ENCODE measurements at regions not wholly inside any gene's neighbourhood (a gene's known extent, or its start where the extent isn't known, plus 50 kb on each side); places are given as distances from the start of the nearest gene placed in this dataset.

GRCh38 chr2:62447411-62447810 lies 58.6 kb downstream of the TMEM17 start:
- Mint-ChIP-seq H3K9me3 (no peaks in the 10 kb centered on the region), H3K27ac (no peak overlapping the region), H3K27me3 (no peaks in the 10 kb centered on the region), H3K36me3 (no peaks in the 10 kb centered on the region), H3K4me1 (no peaks in the 10 kb centered on the region), H3K4me3 (no peak overlapping the region)
- DNase-seq = no peak

DNA sequence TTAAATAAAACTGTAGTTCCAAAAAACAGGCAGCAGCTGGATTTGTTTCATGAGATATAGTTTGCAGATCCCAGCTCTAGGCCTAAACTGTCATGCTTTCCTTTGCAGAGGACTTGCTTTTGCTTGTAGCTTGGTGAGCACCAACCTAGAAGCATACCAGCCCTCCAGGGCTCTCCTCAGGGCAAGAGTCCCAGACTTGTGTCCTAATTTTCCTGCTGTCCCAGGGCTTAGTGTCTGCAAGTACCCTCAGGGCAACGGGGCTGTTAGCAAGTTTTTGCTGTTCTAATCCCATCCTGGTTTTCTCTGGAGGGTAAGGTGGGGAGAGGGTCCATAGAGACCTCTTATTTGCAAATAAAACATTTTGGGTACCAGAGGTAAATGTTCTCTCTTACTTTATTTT lies 59.5 kb downstream of the TMEM17 start:
- Mint-ChIP-seq H3K4me3 (no peak overlapping the region), H3K4me1 (no peaks in the 10 kb centered on the region), H3K9me3 (no peaks in the 10 kb centered on the region)

GRCh38 chr2:62443886-62444285 lies 62.1 kb downstream of the TMEM17 start:
- no peak for DNase-seq
- Mint-ChIP-seq H3K36me3 (no peaks in the 10 kb centered on the region), H3K4me1 (no peaks in the 10 kb centered on the region), H3K27ac (no peak overlapping the region), H3K9me3 (no peaks in the 10 kb centered on the region), H3K4me3 (no peak overlapping the region), H3K27me3 (no peaks in the 10 kb centered on the region)

More for the DNA sequence above, 59.5 kb downstream of the TMEM17 start:
- DNase-seq = no peak
- Mint-ChIP-seq H3K27ac (no peak overlapping the region), H3K36me3 (no peaks in the 10 kb centered on the region), H3K27me3 (no peaks in the 10 kb centered on the region)

GRCh38 chr2:62443471-62443870 lies 62.5 kb downstream of the TMEM17 start:
- Mint-ChIP-seq H3K27me3 (no peaks in the 10 kb centered on the region), H3K4me1 (no peaks in the 10 kb centered on the region), H3K27ac (no peak overlapping the region)

DNA sequence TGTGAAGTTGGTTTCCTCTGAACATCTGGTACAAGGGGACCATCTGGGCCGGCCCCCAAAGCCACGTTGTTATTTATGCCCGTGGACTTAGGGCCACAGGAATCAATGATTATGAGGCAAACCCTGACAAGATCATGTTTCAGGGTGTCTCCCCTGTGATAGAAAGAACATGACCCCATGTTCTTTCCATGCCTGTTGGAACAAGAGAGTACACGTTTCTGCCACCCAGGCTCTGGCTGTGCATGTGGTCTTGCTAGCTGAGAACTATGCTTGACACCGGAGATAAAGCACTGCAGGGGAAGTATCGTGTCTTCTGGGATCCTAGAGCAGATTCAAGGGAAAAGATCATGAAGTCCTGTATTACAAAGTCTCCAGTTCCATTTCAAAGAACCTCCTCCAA lies 64.2 kb downstream of the TMEM17 start:
- Mint-ChIP-seq H3K27ac (no peak overlapping the region), H3K27me3 (no peaks in the 10 kb centered on the region), H3K36me3 (no peaks in the 10 kb centered on the region), H3K9me3 (no peaks in the 10 kb centered on the region), H3K4me3 (no peak overlapping the region), H3K4me1 (no peaks in the 10 kb centered on the region)
- DNase-seq = no peak

More at GRCh38 chr2:62443471-62443870, 62.5 kb downstream of the TMEM17 start:
- Mint-ChIP-seq H3K4me3 (no peak overlapping the region), H3K9me3 (no peaks in the 10 kb centered on the region), H3K36me3 (no peaks in the 10 kb centered on the region)
- no peak for DNase-seq

GRCh38 chr2:62441421-62441820 lies 64.6 kb downstream of the TMEM17 start:
- no peaks in the 10 kb centered on the region for H3K4me1 Mint-ChIP-seq
- no peaks in the 10 kb centered on the region for H3K9me3 Mint-ChIP-seq
- no peak overlapping the region for H3K4me3 Mint-ChIP-seq

GRCh38 chr2:62440281-62440946 lies 65.6 kb downstream of the TMEM17 start:
- H3K27me3 Mint-ChIP-seq = no peaks in the 10 kb centered on the region
- no peak overlapping the region for H3K4me3 Mint-ChIP-seq
- no peak for DNase-seq
- H3K27ac Mint-ChIP-seq = no peak overlapping the region
- H3K36me3 Mint-ChIP-seq = no peaks in the 10 kb centered on the region
- H3K9me3 Mint-ChIP-seq = no peaks in the 10 kb centered on the region
- H3K4me1 Mint-ChIP-seq = no peaks in the 10 kb centered on the region

More at GRCh38 chr2:62441421-62441820, 64.6 kb downstream of the TMEM17 start:
- H3K27ac Mint-ChIP-seq = no peak overlapping the region
- no peaks in the 10 kb centered on the region for H3K27me3 Mint-ChIP-seq
- H3K36me3 Mint-ChIP-seq = no peaks in the 10 kb centered on the region
- DNase-seq = no peak

- no peak overlapping the region for H3K27ac Mint-ChIP-seq
- no peaks in the 10 kb centered on the region for H3K36me3 Mint-ChIP-seq
- no peak overlapping the region for H3K4me3 Mint-ChIP-seq
- no peaks in the 10 kb centered on the region for H3K4me1 Mint-ChIP-seq
- DNase-seq = no peak
- no peaks in the 10 kb centered on the region for H3K9me3 Mint-ChIP-seq
- H3K27me3 Mint-ChIP-seq = no peaks in the 10 kb centered on the region
These were observed 66.6 kb downstream of the TMEM17 start for GRCh38 chr2:62439425-62439824.

- no peaks in the 10 kb centered on the region for H3K36me3 Mint-ChIP-seq
- no peak for DNase-seq
- no peak overlapping the region for H3K4me3 Mint-ChIP-seq
- no peaks in the 10 kb centered on the region for H3K27me3 Mint-ChIP-seq
- no peaks in the 10 kb centered on the region for H3K9me3 Mint-ChIP-seq
- no peak overlapping the region for H3K27ac Mint-ChIP-seq
- H3K4me1 Mint-ChIP-seq = no peaks in the 10 kb centered on the region
These were observed 68.2 kb downstream of the TMEM17 start for GRCh38 chr2:62437785-62438184.

DNA sequence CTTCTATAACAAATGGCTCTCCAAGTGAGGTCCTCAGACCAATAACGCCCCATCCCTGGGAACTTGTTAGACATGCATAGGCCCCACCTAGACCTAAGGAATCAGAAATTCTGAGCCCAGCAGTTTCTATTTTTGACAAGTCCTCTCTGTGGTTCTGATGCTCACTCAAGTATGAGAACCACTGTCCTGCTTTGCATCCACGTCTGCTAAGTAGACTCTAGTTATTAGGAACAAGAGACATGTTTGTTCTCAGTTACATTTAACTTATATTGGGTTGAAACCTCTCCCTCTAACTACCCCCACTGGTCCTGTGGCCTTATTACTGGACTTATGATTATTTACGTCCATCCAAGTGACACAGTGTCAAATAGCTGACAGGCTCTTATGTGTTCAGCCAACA lies 70.3 kb downstream of the TMEM17 start:
- no peak for DNase-seq
- Mint-ChIP-seq H3K4me3 (no peak overlapping the region), H3K9me3 (no peaks in the 10 kb centered on the region), H3K4me1 (no peaks in the 10 kb centered on the region), H3K36me3 (no peaks in the 10 kb centered on the region), H3K27ac (no peak overlapping the region), H3K27me3 (no peaks in the 10 kb centered on the region)

DNA sequence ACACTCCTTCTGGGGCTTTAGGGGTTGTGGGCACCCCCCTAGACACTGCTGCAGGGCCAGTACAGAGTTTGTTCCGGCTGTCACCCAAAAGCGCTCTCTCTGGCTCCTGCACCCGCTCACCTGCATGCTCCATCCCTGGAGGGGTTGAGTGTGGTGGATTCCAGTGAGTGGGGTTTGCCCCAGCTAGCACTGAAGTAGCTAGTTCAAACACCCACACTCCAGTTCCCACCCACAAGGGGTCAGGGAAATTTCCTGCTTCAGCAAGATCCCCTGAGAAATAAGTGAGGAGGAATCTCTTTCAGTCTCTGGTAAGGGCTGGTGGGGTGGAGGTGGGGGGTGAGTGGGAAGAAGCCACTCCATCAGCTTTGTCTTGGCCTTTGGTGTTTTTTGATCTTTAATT lies 73.6 kb downstream of the TMEM17 start:
- no peaks in the 10 kb centered on the region for H3K27me3 Mint-ChIP-seq
- no peak for DNase-seq
- no peak overlapping the region for H3K4me3 Mint-ChIP-seq
- H3K27ac Mint-ChIP-seq = no peak overlapping the region
- no peaks in the 10 kb centered on the region for H3K9me3 Mint-ChIP-seq
- H3K4me1 Mint-ChIP-seq = no peaks in the 10 kb centered on the region
- H3K36me3 Mint-ChIP-seq = no peaks in the 10 kb centered on the region

GRCh38 chr2:62431512-62431911 lies 74.5 kb downstream of the TMEM17 start:
- Mint-ChIP-seq H3K4me3 (no peak overlapping the region), H3K36me3 (no peaks in the 10 kb centered on the region), H3K27me3 (no peaks in the 10 kb centered on the region), H3K9me3 (no peaks in the 10 kb centered on the region), H3K27ac (no peak overlapping the region), H3K4me1 (no peaks in the 10 kb centered on the region)
- DNase-seq = no peak

DNA sequence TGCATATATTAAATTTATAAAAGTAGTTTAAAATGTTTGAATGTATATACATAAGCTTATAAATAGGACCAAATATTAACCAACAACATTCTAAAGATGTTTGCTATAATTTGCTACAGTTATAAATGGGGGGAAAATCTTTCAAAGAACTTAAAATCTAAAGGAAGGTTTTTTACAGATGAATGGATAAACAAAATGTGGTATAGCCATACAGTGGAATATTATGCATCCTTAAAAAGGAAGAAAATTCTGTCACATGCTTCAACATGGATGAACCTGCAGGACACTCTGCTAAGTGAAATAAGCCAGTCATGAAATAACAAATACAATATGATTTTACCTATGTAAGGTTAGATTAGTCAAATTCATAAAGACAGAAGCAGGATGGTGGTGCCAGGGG lies 75.8 kb downstream of the TMEM17 start:
- Mint-ChIP-seq H3K4me1 (no peaks in the 10 kb centered on the region), H3K4me3 (no peak overlapping the region), H3K27me3 (no peaks in the 10 kb centered on the region), H3K36me3 (no peaks in the 10 kb centered on the region), H3K9me3 (no peaks in the 10 kb centered on the region), H3K27ac (no peak overlapping the region)
- DNase-seq = no peak

- Mint-ChIP-seq H3K27ac (no peak overlapping the region), H3K4me1 (no peaks in the 10 kb centered on the region), H3K36me3 (no peaks in the 10 kb centered on the region), H3K27me3 (no peaks in the 10 kb centered on the region), H3K9me3 (no peaks in the 10 kb centered on the region), H3K4me3 (no peak overlapping the region)
- no peak for DNase-seq
These were observed 78.8 kb downstream of the TMEM17 start for GRCh38 chr2:62427146-62427545.

GRCh38 chr2:62426154-62426912 lies 79.7 kb downstream of the TMEM17 start:
- H3K4me1 Mint-ChIP-seq = no peaks in the 10 kb centered on the region
- DNase-seq = no peak
- no peaks in the 10 kb centered on the region for H3K27me3 Mint-ChIP-seq
- no peak overlapping the region for H3K27ac Mint-ChIP-seq
- no peaks in the 10 kb centered on the region for H3K36me3 Mint-ChIP-seq
- no peak overlapping the region for H3K4me3 Mint-ChIP-seq
- H3K9me3 Mint-ChIP-seq = no peaks in the 10 kb centered on the region

- H3K4me3 Mint-ChIP-seq = no peak overlapping the region
- DNase-seq = no peak
- no peaks in the 10 kb centered on the region for H3K4me1 Mint-ChIP-seq
- H3K36me3 Mint-ChIP-seq = no peaks in the 10 kb centered on the region
- no peaks in the 10 kb centered on the region for H3K27me3 Mint-ChIP-seq
- no peaks in the 10 kb centered on the region for H3K9me3 Mint-ChIP-seq
- no peak overlapping the region for H3K27ac Mint-ChIP-seq
These were observed 80.3 kb downstream of the TMEM17 start for GRCh38 chr2:62425684-62426083.

Measured in activated naive CD8-positive, alpha-beta T cell treated with anti-CD3 and anti-CD28 coated beads for 36 hours (primary cell).